Ovary (tissue), 7 donors: ENCODE measurements at regions not wholly inside any gene's neighbourhood (a gene's known extent, or its start where the extent isn't known, plus 50 kb on each side); places are given as distances from the start of the nearest gene placed in this dataset.
"Not testable (repeated sequence)": the region's sequence is repeated elsewhere in the genome, so short reads cannot be mapped to it uniquely, and the experiment has no call there.

ENCODE experiments used
- DNase-seq, 5 donors: peaks; one replicate each; pipeline ENCODE4 v3.0.0-alpha.2; 2019 to 2020
- H3K27ac ChIP-seq, 2 donors: fragments of 200-600 bp; one replicate each; pipeline versions ENCODE4 v1.5.1 to v1.8.0; 2019 to 2022
- H3K27me3 ChIP-seq: fragments of 200-600 bp; one replicate; pipeline ENCODE4 v1.8.0; 2022
- H3K36me3 ChIP-seq: fragments of 200-600 bp; sonication (generic); one replicate; pipeline ENCODE4 v1.5.1; 2019
- H3K4me1 ChIP-seq: one replicate; pipeline ENCODE4 v1.8.1; 2013; ENCODE audit warnings: mild to moderate bottlenecking, moderate library complexity; ENCODE audit not compliant: insufficient read depth
- H3K4me3 ChIP-seq: fragments of 200-600 bp; sonication (generic); one replicate; pipeline ENCODE4 v1.5.1; 2017
- H3K9me3 ChIP-seq, 2 donors: fragments of 200-600 bp in 1 of 2; sonication (generic) in 1 of 2; one replicate each; pipeline versions ENCODE4 v1.5.1 to v1.8.1; 2013 to 2019; ENCODE audit warnings: mild to moderate bottlenecking in 1 of 2, moderate library complexity in 1 of 2
- EP300 ChIP-seq: sonication (generic); formaldehyde crosslinking; IDR thresholded peaks from one replicate; pipeline ENCODE4 v1.6.1; 2017; ENCODE audit warnings: antibody characterized with exemption
- POLR2A ChIP-seq: fragments of 450-650 bp; IDR thresholded peaks from one replicate; pipeline ENCODE4 v1.6.1; 2017; ENCODE audit warnings: antibody characterized with exemption, mild to moderate bottlenecking, moderate library complexity
- WGBS, 3 donors: extraction: QIAGEN DNeasy Blood & Tissue Kit in 1 of 3; methylation state at CpG; one replicate each; pipeline versions ENCODE4 v1.1.5 to v1.1.7; 2013 to 2017; 5-methylcytosine and 5-hydroxymethylcytosine counted together
- intact Hi-C, 4 donors: fragments of 100-400 bp; cut with DNase I; formaldehyde crosslinking; loops; one replicate each; pipeline versions ENCODE4 v1.11.0 to v1.15.1; 2022 to 2023
- TF ChIP-seq, protein P1 (sequence below), 3 donors: fragments of 450-650 bp in 2 of 3; fragments of 200-600 bp in 1 of 3; IDR thresholded peaks; one replicate each; pipeline versions ENCODE4 v1.5.1 to v1.8.0; 2016 to 2022; ENCODE audit warnings: antibody characterized with exemption in 3 of 3, mild to moderate bottlenecking in 1 of 3
- donor health status: DM: no; HTN: no; CAD: no; lungs with moderate emphysema.
- donor health status: DM: no; HTN: no; CAD: no.
- donor health status: Bipolar disorder and iron deficiency.
- donor health status: DM: no; HTN: no; CAD: no.
- donor health status: DM: yes; HTN: yes; CAD: no.

DNA sequence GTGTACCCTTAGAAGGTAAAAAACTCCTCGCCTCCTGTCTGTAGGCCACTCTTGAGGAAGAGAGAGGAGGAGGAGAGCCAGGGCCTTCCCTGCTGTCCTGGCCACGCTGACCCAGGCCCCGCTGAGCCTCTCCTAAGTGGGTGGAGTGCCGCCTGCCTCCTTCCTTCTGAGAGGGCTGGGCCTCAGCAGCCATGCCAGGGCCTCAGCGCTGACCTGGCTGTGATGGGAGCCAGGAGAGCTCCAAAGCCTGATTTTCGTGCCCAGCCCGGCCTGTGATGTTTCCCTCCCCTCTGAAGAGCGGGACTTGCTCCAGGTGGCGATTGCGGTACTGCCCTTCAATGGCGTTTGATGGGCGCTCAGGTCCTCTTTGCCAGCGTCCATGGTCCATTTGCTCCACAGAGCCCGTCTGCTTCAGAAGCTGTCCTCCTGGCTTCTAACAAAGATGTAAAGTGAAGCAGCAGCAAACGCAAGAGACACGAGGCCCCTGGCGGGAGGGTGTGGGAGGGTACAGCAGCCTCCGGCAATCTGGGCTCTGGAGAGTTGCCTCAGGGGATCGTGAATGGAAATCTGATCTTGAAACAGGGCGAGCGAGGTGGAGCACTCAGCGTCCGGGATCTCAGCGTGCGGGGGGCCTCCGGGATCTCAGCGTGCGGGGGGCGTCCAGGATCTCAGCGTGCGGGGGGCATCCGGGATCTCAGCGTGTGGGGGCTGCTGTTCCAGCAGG lies 93.5 kb downstream of the NPIPB11 start:
- intact Hi-C loops = no loop called here
- Histone ChIP-seq H3K9me3 (no peaks in the 10 kb centered on the region), H3K27me3 (no peaks in the 10 kb centered on the region), H3K36me3 (no peaks in the 10 kb centered on the region), H3K4me3 (no peak overlapping the region), H3K27ac (peak overlapping the region in 1 of 2 donors; percentile 78), H3K4me1 (peaks cover 47% of the 10 kb centered on the region)
- WGBS, 3 donors = 45 to 60% (median 54%) methylated on average over 32 to 33 of the region's 33 CpGs
- DNase-seq = peak in 4 of 5 donors; percentile 30 to 56 (median 40)
- TF ChIP-seq EP300 (no peak), POLR2A (no peak)
- TF ChIP-seq, protein P1, sequence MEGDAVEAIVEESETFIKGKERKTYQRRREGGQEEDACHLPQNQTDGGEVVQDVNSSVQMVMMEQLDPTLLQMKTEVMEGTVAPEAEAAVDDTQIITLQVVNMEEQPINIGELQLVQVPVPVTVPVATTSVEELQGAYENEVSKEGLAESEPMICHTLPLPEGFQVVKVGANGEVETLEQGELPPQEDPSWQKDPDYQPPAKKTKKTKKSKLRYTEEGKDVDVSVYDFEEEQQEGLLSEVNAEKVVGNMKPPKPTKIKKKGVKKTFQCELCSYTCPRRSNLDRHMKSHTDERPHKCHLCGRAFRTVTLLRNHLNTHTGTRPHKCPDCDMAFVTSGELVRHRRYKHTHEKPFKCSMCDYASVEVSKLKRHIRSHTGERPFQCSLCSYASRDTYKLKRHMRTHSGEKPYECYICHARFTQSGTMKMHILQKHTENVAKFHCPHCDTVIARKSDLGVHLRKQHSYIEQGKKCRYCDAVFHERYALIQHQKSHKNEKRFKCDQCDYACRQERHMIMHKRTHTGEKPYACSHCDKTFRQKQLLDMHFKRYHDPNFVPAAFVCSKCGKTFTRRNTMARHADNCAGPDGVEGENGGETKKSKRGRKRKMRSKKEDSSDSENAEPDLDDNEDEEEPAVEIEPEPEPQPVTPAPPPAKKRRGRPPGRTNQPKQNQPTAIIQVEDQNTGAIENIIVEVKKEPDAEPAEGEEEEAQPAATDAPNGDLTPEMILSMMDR (IDR thresholded peaks at IDR 0.05) = no peak

DNA sequence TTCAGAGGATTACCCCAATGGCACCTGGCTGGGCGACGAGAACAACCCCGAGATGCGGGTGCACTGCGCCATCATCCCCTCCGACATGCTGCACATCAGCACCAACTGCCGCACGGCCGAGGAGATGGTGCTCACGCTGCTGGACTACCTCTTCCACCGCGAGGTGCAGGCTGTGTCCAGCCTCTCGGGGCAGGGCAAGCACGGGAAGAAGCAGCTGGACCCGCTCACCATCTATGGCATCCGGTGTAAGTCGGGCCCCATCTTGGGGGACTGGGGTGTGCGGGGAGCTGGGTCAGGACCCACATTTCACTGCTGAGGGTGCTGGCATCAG lies 94.2 kb downstream of the NPIPB11 start:
- H3K9me3 ChIP-seq, H3K4me3 ChIP-seq, H3K36me3 ChIP-seq, intact Hi-C loops, H3K27me3 ChIP-seq: not testable (repeated sequence)
- WGBS, 3 donors = 86 to 94% (median 89%) methylated on average over 18 of the region's 18 CpGs
- Histone ChIP-seq H3K27ac (peak overlapping the region in 1 of 2 donors; percentile 78), H3K4me1 (peaks cover 52% of the 10 kb centered on the region)
- peak in 4 of 5 donors; percentile 16 to 36 (median 33) for DNase-seq

DNA sequence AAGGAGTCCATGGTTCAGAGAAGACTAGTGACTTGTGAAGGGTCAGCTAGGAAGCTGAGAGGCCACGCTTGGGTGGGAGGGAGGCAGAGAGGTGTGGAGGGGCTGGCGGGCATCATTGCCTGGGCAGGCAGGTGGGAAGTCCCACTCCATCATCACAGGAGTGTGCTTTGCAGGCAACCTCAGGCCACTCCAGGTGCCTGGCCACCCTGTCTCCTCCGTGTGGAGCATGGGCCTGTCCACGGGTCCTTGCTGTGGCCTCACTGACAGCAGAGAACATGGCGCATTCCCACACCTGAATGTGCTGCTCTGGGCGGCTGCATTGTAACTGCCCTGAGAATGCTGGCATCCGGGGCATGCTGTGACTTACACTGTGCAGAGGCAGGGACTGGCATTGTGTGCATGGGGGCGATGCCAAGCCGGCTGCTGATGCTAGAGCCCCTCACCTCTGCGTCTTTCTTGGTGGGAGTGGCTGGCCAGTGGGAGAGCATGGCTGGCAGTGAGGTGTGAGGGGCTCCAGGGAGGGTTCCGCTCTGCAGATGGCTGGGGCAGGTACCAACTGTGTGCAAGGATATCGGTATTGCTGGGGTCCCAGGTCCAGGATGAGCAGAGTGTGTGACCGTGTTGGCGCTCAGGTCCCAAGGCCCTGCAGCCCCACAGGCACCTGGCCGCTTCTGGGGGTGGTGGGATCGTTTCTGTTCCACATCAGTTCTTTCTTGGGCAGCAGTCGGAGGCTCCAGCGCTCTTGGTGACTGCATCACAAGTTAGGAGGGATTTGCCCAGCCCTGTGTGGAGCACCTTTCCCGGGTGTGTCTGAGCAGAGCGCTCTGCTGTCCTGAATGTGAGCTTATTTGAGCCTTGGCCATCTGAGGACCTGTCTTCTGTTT lies 94.8 kb downstream of the NPIPB11 start:
- peaks cover 54% of the 10 kb centered on the region for H3K4me1 ChIP-seq
- H3K4me3 ChIP-seq = no peak overlapping the region
- peak in 3 of 5 donors; percentile 35 to 42 (median 39) for DNase-seq
- WGBS, 3 donors = 82 to 86% (median 85%) methylated on average over 20 of the region's 20 CpGs
- H3K36me3 ChIP-seq = no peaks in the 10 kb centered on the region
- no peaks in the 10 kb centered on the region for H3K9me3 ChIP-seq
- intact Hi-C loops = no loop called here
- peak overlapping the region; percentile 7 to 78 for H3K27ac ChIP-seq
- no peaks in the 10 kb centered on the region for H3K27me3 ChIP-seq
- no peak for TF ChIP-seq POLR2A
- TF ChIP-seq, protein P1 (IDR thresholded peaks at IDR 0.05) = no peak
- no peak for TF ChIP-seq EP300

DNA sequence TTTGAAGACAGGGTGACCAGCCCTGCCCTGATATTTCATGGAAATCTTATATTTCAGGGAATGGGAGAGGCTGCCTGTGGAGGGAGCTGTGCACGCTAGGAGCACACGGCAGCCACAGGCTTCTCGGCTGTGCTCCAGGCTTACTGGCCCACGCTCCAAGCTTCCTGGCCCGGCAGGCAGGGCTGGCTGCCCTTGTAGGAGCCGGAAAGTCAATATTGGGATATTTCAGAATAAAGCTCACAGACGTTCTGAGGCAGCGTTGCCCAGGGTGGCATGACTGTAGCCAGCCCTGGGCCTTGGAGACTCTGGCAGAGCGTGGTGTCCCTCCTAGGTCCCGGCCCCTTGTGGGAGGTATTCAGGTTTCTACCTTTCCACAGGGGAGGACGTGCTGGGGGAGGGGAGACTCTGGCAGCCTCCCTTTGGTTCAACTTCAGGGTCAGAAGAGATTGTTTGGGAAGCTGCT lies 95.6 kb downstream of the NPIPB11 start:
- no peaks in the 10 kb centered on the region for H3K36me3 ChIP-seq
- peaks cover 54% of the 10 kb centered on the region for H3K4me1 ChIP-seq
- intact Hi-C loops = no loop called here
- H3K27ac ChIP-seq = peak overlapping the region; percentile 7 to 78
- TF ChIP-seq, protein P1 (IDR thresholded peaks at IDR 0.05) = peak in 1 of 3 donors; percentile 25
- TF ChIP-seq EP300 (no peak), POLR2A (no peak)
- peak; percentile 70 to 83 (median 74) for DNase-seq
- H3K27me3 ChIP-seq = no peaks in the 10 kb centered on the region
- H3K9me3 ChIP-seq = no peaks in the 10 kb centered on the region
- no peak overlapping the region for H3K4me3 ChIP-seq
- WGBS, 3 donors = 7 to 14% (median 10%) methylated on average over 10 to 11 of the region's 11 CpGs

DNA sequence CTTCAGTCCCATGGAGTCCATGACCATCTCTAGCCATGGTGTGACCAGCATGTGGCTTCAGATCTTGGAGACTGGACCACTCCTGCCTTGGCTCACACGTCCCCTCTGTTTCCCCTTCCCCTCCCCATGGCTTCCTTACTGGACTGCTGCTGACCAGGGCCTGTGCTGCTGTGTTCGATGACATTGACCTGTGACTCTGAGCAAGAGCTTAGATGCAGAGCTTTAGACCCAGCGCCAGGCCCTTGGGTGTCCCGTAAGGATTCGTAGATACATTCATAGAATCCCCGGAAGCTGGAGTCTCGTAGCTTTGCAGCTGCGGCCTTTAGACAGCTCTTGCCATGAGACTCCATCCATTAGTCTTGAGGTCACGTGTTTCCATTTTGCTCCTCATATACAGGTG lies 96.3 kb downstream of the NPIPB11 start:
- H3K36me3 ChIP-seq, H3K9me3 ChIP-seq, intact Hi-C loops, H3K4me3 ChIP-seq, H3K27me3 ChIP-seq: not testable (repeated sequence)
- WGBS, 3 donors = 83 to 95% (median 95%) methylated on average over 9 of the region's 9 CpGs
- peak overlapping the region in 1 of 2 donors; percentile 78 for H3K27ac ChIP-seq
- H3K4me1 ChIP-seq = peaks cover 52% of the 10 kb centered on the region
- peak in 2 of 5 donors; percentile 27 to 31 for DNase-seq

DNA sequence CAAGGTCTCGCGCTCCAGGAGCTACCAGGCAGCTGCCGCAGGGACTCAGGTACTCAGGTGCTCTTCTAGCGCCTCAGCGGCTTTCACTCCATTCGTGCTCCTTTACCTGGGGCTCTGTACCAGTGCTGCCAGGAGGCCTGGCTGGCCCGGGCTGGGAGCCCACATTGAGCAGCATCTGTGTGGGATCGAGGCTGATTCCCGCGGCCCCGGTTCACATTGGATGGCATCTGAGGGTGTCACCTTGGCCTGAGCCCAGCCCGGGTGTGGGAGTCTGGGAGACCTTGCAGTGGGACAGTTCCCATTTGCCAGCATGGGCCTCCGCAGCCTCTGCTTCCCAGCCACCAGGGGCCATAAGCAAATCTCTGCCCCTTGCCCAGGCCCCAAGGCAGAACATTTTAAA lies 96.9 kb downstream of the NPIPB11 start:
- H3K4me1 ChIP-seq = peaks cover 48% of the 10 kb centered on the region
- H3K36me3 ChIP-seq, H3K4me3 ChIP-seq, H3K9me3 ChIP-seq, H3K27me3 ChIP-seq, intact Hi-C loops: not testable (repeated sequence)
- DNase-seq = peak in 3 of 5 donors; percentile 49 to 54 (median 50)
- H3K27ac ChIP-seq = peak overlapping the region in 1 of 2 donors; percentile 78
- 86 to 94% (median 87%) methylated on average over 13 of the region's 13 CpGs for WGBS, 3 donors
